HCT116 (cell line): ENCODE measurements at regions not wholly inside any gene's neighbourhood (a gene's known extent, or its start where the extent isn't known, plus 50 kb on each side); places are given as distances from the start of the nearest gene placed in this dataset.
"Not testable (repeated sequence)": the region's sequence is repeated elsewhere in the genome, so short reads cannot be mapped to it uniquely, and the experiment has no call there.

Experiments
- ATAC-seq: fragments of 200-7000 bp; cut with Tn5 transposase; 2 replicates; pipeline ENCODE4 v1.9.1; 2020; ENCODE audit warnings: mild to moderate bottlenecking, moderate library complexity
- BruUV-seq: library from RNA; stranded (reverse); fragments of 400-500 nt; replicated peaks from 2 replicates; lab custom pipeline; 2021; lab: Mats Ljungman, UMichigan
- CTCF ChIA-PET: fragments of 300-600 bp; sonication (Branson Sonifier 250); formaldehyde crosslinking; loops from one replicate; lab custom pipeline; 2021; ENCODE audit warnings: antibody characterized with exemption; lab: Charles Lee
- POLR2A ChIA-PET: fragments of 300-600, 350-600 bp; sonication (Branson Sonifier 250); formaldehyde crosslinking; loops from one replicate; lab custom pipeline; 2021; ENCODE audit warnings: antibody characterized with exemption; lab: Charles Lee
- RAD21 ChIA-PET, 2 experiments: fragments of 300-600 bp; sonication (Branson Sonifier 250); formaldehyde crosslinking; loops; one replicate each; lab custom pipeline; 2023; ENCODE audit warnings: low total read pairs in 2 of 2; ENCODE audit not compliant: uncharacterized antibody in 2 of 2, unreplicated experiment in 2 of 2, low non-redundant PET in 1 of 2; lab: Charles Lee
- DNase-seq: peaks from one replicate; pipeline ENCODE4 v3.0.0-alpha.2; 2010; ENCODE audit warnings: low read depth, low spot score
- H2AFZ ChIP-seq: fragments of 200-600 bp; shearing (Covaris generic), sonication (generic); 2 replicates; pipeline ENCODE4 v1.6.1; 2017; ENCODE audit warnings: low read depth, mixed run types, mixed read lengths, antibody characterized with exemption, low read length; ENCODE audit not compliant: poor library complexity, severe bottlenecking
- H3K27ac ChIP-seq: 2 replicates; pipeline ENCODE4 v1.5.1; 2012; ENCODE audit warnings: low read depth, low read length
- H3K27me3 ChIP-seq: fragments of 200-600 bp; sonication (generic); 2 replicates; pipeline ENCODE4 v1.6.1; 2016; ENCODE audit warnings: mixed run types, low read length, mixed read lengths; ENCODE audit not compliant: insufficient read depth
- H3K36me3 ChIP-seq, 2 experiments: fragments of 200-500 bp in 1 of 2; fragments of 200-600 bp in 1 of 2; sonication (Bioruptor generic) in 1 of 2; sonication (generic) in 1 of 2; 2 replicates each; pipeline versions ENCODE4 v1.5.1 to v1.6.1; 2014 to 2016; ENCODE audit warnings: low read length in 2 of 2, inconsistent platforms in 1 of 2, mixed read lengths in 1 of 2, mixed run types in 1 of 2; ENCODE audit not compliant: insufficient read depth in 2 of 2, control insufficient read depth in 1 of 2
- H3K4me1 ChIP-seq, 2 experiments: fragments of 200-600 bp in 1 of 2; sonication (generic) in 1 of 2; 2 replicates each; pipeline versions ENCODE4 v1.5.1 to v1.6.1; 2012 to 2017; ENCODE audit warnings: low read length in 2 of 2, inconsistent platforms in 1 of 2, mild to moderate bottlenecking in 1 of 2, mixed read lengths in 1 of 2, mixed run types in 1 of 2, moderate library complexity in 1 of 2; ENCODE audit not compliant: insufficient read depth in 2 of 2, control insufficient read depth in 1 of 2
- H3K4me2 ChIP-seq: fragments of 200-600 bp; sonication (generic); 2 replicates; pipeline ENCODE4 v1.6.1; 2017; ENCODE audit warnings: mixed run types, low read length, mixed read lengths
- H3K4me3 ChIP-seq, 2 experiments: fragments of 200-600 bp in 1 of 2; sonication (generic) in 1 of 2; replicated peaks in 1 of 2; 2 replicates each; pipeline ENCODE4 v1.5.1; 2011 to 2016; ENCODE audit warnings: low read length in 2 of 2, control low read depth in 1 of 2, low read depth in 1 of 2, mild to moderate bottlenecking in 1 of 2, mixed read lengths in 1 of 2, mixed run types in 1 of 2
- H3K79me2 ChIP-seq: fragments of 200-600 bp; sonication (generic); 2 replicates; pipeline ENCODE4 v1.6.1; 2017; ENCODE audit warnings: mild to moderate bottlenecking, mixed run types, low read length, moderate library complexity, mixed read lengths; ENCODE audit not compliant: insufficient read depth
- H3K9ac ChIP-seq: fragments of 200-600 bp; sonication (generic); 2 replicates; pipeline ENCODE4 v1.6.1; 2016; ENCODE audit warnings: low read length, mixed read lengths
- H3K9me2 ChIP-seq: fragments of 200-600 bp; sonication (generic), shearing (Covaris generic); 2 replicates; pipeline ENCODE4 v1.6.1; 2017; ENCODE audit warnings: mixed run types, mild to moderate bottlenecking, moderate library complexity; ENCODE audit not compliant: insufficient read depth
- H3K9me3 ChIP-seq, 2 experiments: fragments of 200-500 bp in 1 of 2; fragments of 200-600 bp in 1 of 2; sonication (Bioruptor generic) in 1 of 2; sonication (generic) in 1 of 2; 2 replicates each; pipeline ENCODE4 v1.6.1; 2014 to 2017; ENCODE audit warnings: low read length in 2 of 2, mixed read lengths in 2 of 2, inconsistent platforms in 1 of 2, low read depth in 1 of 2, mild to moderate bottlenecking in 1 of 2, mixed run types in 1 of 2, moderate library complexity in 1 of 2; ENCODE audit not compliant: control insufficient read depth in 1 of 2, insufficient read depth in 1 of 2
- H4K20me1 ChIP-seq: fragments of 200-600 bp; sonication (generic), shearing (Covaris generic); 2 replicates; pipeline ENCODE4 v1.6.1; 2017; ENCODE audit warnings: mixed run types, mild to moderate bottlenecking, moderate library complexity; ENCODE audit not compliant: insufficient read depth
- CEBPB ChIP-seq: IDR thresholded peaks from 2 replicates; pipeline ENCODE4 v1.6.1; 2012; ENCODE audit warnings: low read depth
- EGR1 ChIP-seq: IDR thresholded peaks from 2 replicates; pipeline ENCODE4 v1.6.1; 2012; ENCODE audit warnings: low read depth
- ELF1 ChIP-seq: IDR thresholded peaks from 2 replicates; pipeline ENCODE4 v1.6.1; 2012; ENCODE audit warnings: low read depth, borderline replicate concordance
- EZH2phosphoT487 ChIP-seq: fragments of 200-600 bp; IDR thresholded peaks from 2 replicates; pipeline ENCODE4 v1.6.1; 2018; ENCODE audit warnings: antibody characterized with exemption, borderline replicate concordance
- FOSL1 ChIP-seq: IDR thresholded peaks from 2 replicates; pipeline ENCODE4 v1.6.1; 2012; ENCODE audit warnings: low read depth
- SIN3A ChIP-seq: IDR thresholded peaks from 2 replicates; pipeline ENCODE4 v1.6.1; 2012; ENCODE audit warnings: low read depth
- SRF ChIP-seq: IDR thresholded peaks from 2 replicates; pipeline ENCODE4 v1.6.1; 2012; ENCODE audit warnings: low read depth
- YY1 ChIP-seq: IDR thresholded peaks from 2 replicates; pipeline ENCODE4 v1.6.1; 2011; ENCODE audit warnings: low read length, low read depth, moderate library complexity, mild to moderate bottlenecking; ENCODE audit not compliant: insufficient replicate concordance; ENCODE audit errors: extremely low read depth
- ZFX ChIP-seq: fragments of 450-650 bp; IDR thresholded peaks from 2 replicates; pipeline ENCODE4 v1.6.1; 2017
- ZNF274 ChIP-seq: fragments of 200-500 bp; sonication (Bioruptor generic); IDR thresholded peaks from 2 replicates; pipeline ENCODE4 v1.6.1; 2014; ENCODE audit warnings: mild to moderate bottlenecking, low read depth, low read length, inconsistent platforms
- intact Hi-C: fragments of 100-400 bp; cut with micrococcal nuclease; formaldehyde crosslinking; loops from 2 replicates; pipeline ENCODE4 v1.10.0; 2022
- TF ChIP-seq, protein P1 (sequence below): IDR thresholded peaks from 2 replicates; pipeline ENCODE4 v1.6.1; 2012
- TF ChIP-seq, protein P2 (sequence below): IDR thresholded peaks from 2 replicates; pipeline ENCODE4 v1.6.1; 2012; ENCODE audit warnings: low read depth
- TF ChIP-seq, protein P3 (sequence below), 3 experiments: fragments of 200-600 bp in 1 of 3; sonication (generic) in 1 of 3; IDR thresholded peaks in 2 of 3; conservative IDR thresholded peaks in 1 of 3; 2 replicates each; pipeline ENCODE4 v1.5.1; 2012 to 2017; ENCODE audit warnings: low read depth in 2 of 3, low read length in 2 of 3, antibody characterized with exemption in 1 of 3, borderline replicate concordance in 1 of 3, control low read depth in 1 of 3, mild to moderate bottlenecking in 1 of 3, mixed read lengths in 1 of 3, mixed run types in 1 of 3, moderate library complexity in 1 of 3; ENCODE audit not compliant: insufficient read depth in 1 of 3
- TF ChIP-seq, protein P4 (sequence below): IDR thresholded peaks from 2 replicates; pipeline ENCODE4 v1.6.1; 2011; ENCODE audit warnings: mild to moderate bottlenecking, low read length, moderate library complexity; ENCODE audit not compliant: insufficient replicate concordance; ENCODE audit errors: extremely low read depth

DNA sequence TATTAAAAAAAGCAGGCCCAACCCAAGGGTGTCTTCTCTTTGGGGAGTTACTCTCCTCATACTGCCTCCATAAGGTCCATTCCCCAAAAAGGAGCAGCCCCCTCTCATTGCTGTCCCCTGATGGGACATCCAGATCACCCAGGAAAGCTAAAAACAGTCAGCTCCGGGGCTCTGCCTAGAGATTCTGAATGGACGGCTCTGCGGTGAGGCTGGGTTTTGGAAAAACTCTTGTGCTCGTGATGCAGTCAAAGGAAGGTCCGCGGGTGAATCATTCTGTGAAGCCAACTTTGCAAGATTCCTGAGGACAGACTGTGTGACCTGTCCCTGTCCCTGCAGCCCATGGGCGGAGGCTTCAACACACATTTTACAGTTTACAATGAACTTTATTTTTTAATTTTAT is 351.5 kb downstream of the TYW1 start:
- H3K4me2 ChIP-seq, result no peak overlapping the region
- no peaks in the 10 kb centered on the region for H3K9me3 ChIP-seq
- H3K4me1 ChIP-seq, result no peaks in the 10 kb centered on the region
- no peak overlapping the region for H3K9ac ChIP-seq
- no peaks in the 10 kb centered on the region for H3K79me2 ChIP-seq
- no peak overlapping the region for H3K4me3 ChIP-seq
- no peaks in the 10 kb centered on the region for H4K20me1 ChIP-seq
- H3K36me3 ChIP-seq, result no peaks in the 10 kb centered on the region
- ChIA-PET CTCF (no interaction called here), RAD21 (no interaction called here), POLR2A (no interaction called here)
- DNase-seq (no peak), ATAC-seq (no peak)
- H3K27me3 ChIP-seq, result no peaks in the 10 kb centered on the region
- H3K27ac ChIP-seq, result no peak overlapping the region
- no peak for TF ChIP-seq EZH2phosphoT487
- no peak for TF ChIP-seq ELF1
- no peak for TF ChIP-seq SIN3A
- no peak for TF ChIP-seq ZNF274
- TF ChIP-seq SRF, result no peak
- no peak for TF ChIP-seq CEBPB
- TF ChIP-seq YY1, result no peak
- no peak for TF ChIP-seq FOSL1
- no peak for TF ChIP-seq EGR1
- TF ChIP-seq, protein P1, sequence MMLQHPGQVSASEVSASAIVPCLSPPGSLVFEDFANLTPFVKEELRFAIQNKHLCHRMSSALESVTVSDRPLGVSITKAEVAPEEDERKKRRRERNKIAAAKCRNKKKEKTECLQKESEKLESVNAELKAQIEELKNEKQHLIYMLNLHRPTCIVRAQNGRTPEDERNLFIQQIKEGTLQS, result no peak
- TF ChIP-seq, protein P2, sequence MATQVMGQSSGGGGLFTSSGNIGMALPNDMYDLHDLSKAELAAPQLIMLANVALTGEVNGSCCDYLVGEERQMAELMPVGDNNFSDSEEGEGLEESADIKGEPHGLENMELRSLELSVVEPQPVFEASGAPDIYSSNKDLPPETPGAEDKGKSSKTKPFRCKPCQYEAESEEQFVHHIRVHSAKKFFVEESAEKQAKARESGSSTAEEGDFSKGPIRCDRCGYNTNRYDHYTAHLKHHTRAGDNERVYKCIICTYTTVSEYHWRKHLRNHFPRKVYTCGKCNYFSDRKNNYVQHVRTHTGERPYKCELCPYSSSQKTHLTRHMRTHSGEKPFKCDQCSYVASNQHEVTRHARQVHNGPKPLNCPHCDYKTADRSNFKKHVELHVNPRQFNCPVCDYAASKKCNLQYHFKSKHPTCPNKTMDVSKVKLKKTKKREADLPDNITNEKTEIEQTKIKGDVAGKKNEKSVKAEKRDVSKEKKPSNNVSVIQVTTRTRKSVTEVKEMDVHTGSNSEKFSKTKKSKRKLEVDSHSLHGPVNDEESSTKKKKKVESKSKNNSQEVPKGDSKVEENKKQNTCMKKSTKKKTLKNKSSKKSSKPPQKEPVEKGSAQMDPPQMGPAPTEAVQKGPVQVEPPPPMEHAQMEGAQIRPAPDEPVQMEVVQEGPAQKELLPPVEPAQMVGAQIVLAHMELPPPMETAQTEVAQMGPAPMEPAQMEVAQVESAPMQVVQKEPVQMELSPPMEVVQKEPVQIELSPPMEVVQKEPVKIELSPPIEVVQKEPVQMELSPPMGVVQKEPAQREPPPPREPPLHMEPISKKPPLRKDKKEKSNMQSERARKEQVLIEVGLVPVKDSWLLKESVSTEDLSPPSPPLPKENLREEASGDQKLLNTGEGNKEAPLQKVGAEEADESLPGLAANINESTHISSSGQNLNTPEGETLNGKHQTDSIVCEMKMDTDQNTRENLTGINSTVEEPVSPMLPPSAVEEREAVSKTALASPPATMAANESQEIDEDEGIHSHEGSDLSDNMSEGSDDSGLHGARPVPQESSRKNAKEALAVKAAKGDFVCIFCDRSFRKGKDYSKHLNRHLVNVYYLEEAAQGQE, result no peak
- TF ChIP-seq ZFX, result no peak
- TF ChIP-seq, protein P3, sequence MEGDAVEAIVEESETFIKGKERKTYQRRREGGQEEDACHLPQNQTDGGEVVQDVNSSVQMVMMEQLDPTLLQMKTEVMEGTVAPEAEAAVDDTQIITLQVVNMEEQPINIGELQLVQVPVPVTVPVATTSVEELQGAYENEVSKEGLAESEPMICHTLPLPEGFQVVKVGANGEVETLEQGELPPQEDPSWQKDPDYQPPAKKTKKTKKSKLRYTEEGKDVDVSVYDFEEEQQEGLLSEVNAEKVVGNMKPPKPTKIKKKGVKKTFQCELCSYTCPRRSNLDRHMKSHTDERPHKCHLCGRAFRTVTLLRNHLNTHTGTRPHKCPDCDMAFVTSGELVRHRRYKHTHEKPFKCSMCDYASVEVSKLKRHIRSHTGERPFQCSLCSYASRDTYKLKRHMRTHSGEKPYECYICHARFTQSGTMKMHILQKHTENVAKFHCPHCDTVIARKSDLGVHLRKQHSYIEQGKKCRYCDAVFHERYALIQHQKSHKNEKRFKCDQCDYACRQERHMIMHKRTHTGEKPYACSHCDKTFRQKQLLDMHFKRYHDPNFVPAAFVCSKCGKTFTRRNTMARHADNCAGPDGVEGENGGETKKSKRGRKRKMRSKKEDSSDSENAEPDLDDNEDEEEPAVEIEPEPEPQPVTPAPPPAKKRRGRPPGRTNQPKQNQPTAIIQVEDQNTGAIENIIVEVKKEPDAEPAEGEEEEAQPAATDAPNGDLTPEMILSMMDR (IDR thresholded peaks at IDR 0.05 in 2 of 3, conservative IDR thresholded peaks at IDR 0.05 in 1 of 3; ENCODE audit: borderline replicate concordance in 1 of 3, insufficient read depth in 1 of 3, low read depth in 2 of 3, low read length in 2 of 3), result no peak
- TF ChIP-seq, protein P4, sequence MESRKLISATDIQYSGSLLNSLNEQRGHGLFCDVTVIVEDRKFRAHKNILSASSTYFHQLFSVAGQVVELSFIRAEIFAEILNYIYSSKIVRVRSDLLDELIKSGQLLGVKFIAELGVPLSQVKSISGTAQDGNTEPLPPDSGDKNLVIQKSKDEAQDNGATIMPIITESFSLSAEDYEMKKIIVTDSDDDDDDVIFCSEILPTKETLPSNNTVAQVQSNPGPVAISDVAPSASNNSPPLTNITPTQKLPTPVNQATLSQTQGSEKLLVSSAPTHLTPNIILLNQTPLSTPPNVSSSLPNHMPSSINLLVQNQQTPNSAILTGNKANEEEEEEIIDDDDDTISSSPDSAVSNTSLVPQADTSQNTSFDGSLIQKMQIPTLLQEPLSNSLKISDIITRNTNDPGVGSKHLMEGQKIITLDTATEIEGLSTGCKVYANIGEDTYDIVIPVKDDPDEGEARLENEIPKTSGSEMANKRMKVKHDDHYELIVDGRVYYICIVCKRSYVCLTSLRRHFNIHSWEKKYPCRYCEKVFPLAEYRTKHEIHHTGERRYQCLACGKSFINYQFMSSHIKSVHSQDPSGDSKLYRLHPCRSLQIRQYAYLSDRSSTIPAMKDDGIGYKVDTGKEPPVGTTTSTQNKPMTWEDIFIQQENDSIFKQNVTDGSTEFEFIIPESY, result no peak
- H2AFZ ChIP-seq, result no peak overlapping the region
- H3K9me2 ChIP-seq, result no peaks in the 10 kb centered on the region
- no TSS peak for BruUV-seq
- intact Hi-C loops, result no loop called here

DNA sequence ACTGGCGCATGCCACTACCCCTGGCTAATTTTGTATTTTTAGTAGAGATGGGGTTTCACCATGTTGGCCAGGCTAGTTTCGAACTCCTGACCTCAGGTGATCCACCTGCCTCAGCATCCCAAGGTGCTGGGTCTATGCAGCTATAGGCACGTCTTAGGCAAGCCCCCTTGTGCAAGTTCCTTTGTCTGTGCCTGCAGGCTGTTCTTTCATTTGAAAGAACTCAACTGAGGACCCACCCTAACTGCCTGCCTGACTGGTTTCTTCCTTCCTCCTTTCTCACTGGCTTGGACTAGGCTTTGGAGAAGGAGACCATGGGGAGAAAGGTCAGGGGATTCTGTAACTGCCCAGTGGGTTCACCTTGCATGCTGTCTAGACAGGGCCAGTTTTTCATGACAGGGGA is 361.0 kb downstream of the TYW1 start:
- POLR2A ChIA-PET, H3K36me3 ChIP-seq, H3K4me1 ChIP-seq, BruUV-seq, CTCF ChIA-PET, H3K4me2 ChIP-seq, H4K20me1 ChIP-seq, H3K27me3 ChIP-seq, H2AFZ ChIP-seq, ATAC-seq, H3K9ac ChIP-seq, H3K9me2 ChIP-seq, intact Hi-C loops, H3K79me2 ChIP-seq, H3K9me3 ChIP-seq, DNase-seq, H3K27ac ChIP-seq, H3K4me3 ChIP-seq: not testable (repeated sequence)
- RAD21 ChIA-PET, result interaction anchor here in 1 of 2 experiments (0.7 kb wide), 1 partner anchor 14 kb away, joined by 3 read pairs; no protein-coding TSS in a partner anchor
